Activated T-cell treated with anti-CD3 and anti-CD28 coated beads, Interleukin-2, amount 50 U/mL, for 48 hours (primary cell): ENCODE measurements at regions not wholly inside any gene's neighbourhood (a gene's known extent, or its start where the extent isn't known, plus 50 kb on each side); places are given as distances from the start of the nearest gene placed in this dataset.

Source experiments
- DNase-seq, 2 experiments: peaks; one replicate each; pipeline ENCODE4 v3.0.0-alpha.2; 2020

DNA sequence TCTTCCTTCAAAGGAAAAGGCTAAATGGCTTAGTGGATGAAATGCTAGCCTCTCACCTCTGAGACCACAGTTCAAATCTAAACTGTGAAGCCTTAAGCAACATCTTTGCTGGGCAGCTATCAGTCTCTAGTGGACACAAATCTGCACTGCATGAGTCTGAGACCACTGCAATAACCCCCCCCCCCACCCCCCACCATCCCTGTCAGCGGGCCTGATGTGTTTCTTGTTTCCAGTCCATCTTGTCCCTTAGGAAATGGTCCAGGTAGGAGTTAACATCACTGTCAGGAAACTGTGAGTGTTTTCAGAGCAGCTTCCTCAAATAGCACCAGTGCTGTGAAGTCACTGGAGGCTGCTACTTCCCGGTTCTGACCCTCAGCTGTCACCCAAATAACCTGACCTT is 140.6 kb upstream of the TMCO5A start:
- DNase-seq: no peak

DNA sequence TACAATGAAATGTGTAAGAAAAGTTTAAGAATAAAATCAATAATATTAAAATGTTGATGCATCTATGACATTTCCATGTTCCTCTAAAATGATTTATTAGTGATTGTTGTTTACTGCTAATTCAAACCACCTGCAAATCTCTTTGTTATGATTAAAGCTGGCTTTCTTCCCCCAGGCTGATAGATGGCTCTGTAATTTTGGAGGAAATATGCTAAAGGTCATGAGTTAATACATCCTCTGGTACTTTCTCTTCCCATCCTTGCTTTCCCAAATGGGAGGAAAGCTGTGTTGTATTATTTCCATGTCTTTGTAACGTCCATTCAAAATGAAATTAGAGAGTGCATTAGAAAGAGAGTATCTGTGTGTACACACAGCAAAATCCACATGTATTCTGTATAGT is 139.5 kb upstream of the TMCO5A start:
- DNase-seq: no peak

DNA sequence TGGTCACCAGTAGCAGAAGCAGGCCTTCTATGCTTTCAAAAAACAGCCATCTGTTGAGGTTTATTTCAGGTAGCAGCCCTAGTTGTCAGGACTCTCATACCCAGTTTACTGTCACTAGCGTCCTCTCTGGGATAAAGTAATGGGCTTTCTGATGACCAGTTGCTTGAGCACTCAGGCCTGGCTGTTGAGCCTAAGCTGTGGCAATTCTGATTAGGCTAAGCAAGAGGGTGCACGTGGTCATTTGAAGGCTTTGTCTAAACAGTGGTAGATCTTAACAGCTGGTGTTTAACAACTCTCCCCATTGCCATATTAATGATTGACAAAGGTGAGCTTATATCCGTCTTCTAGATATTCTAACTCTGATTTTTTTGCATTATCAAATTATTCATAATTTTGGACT is 132.9 kb upstream of the TMCO5A start:
- DNase-seq: no peak

DNA sequence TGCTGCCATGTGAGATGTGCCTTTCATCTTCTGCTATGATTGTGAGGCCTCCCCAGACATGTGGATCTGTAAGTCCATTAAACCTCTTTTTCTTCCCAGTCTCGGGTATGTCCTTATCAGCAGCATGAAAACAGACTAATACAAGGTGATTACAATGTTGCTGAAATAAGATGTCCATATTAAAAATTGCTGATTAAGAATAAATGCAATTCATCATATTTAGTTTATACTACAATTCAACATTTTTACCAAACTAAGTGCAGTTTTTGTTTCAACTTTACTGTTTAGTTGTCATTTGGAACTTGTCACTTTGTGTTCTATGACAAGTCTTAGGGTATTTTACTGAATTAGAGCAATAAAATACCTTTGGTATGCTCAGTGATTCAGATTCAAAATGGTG is 127.6 kb upstream of the TMCO5A start:
- no peak for DNase-seq

DNA sequence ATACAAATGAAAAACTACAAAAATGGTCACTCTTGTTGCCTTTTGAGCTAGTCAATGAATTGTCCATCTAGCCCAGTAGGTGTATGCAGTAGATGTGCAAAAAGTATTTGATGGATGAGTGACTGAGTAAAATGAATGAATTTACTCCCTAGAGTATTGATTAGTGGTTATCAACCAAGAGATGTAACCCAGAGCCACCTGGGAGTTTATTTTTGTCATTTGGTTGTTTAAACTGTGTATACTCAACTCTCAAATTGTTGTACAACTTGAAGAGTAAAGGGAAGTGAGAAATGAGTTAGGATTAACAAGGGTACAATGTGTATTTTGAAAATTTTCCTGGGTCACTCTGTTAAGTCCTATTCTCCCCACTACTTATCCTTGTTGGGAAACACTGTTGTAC is 124.1 kb upstream of the TMCO5A start:
- no peak for DNase-seq

DNA sequence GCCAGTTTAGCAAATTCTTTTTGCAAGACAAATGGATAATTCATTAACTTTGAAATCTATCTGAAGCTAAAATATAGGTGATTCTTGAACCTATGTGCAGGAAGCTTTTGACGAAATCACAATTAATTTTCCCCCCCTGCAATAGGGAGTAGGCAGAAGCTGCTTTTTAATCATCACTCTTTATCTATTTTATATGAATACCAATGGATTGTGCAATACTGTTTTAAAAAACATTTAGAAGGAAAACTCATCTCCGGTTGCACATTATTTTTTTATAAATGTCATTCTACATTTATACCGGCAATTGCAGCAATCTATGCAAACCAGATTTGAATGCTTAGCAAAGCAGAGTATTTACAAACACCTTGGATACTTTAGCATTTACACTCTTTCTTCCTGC is 121.1 kb upstream of the TMCO5A start:
- no peak for DNase-seq

DNA sequence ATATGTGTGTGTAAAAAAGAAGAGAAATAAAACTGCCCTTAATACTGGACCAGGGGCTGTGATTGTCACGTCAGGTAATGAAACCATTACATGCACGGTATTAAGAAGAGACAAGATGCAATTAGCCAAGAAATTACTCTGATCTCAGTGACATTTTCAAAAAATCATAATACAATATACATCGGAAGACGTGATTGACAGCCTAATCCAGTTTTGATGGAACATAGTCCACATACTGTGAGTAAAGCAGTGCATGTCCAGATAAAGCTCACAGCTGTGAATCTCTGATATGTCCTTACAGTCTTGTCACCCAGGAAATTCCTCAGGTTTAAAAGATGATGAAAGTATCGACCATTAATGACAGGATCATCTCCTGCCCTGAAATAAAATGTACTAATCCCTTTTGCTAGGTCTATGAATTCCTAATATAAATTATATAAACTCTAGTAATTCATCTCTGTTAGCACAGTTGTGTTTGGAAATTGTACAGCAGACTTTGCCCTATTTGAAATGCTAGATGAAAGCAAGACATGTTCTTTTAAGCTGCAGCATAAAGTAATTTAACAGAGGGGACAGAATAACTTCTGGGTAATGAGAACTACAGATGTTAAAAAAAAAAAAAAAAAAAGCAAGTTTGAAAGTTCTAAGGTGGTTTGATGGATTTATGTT is 119.5 kb upstream of the TMCO5A start:
- no peak for DNase-seq

DNA sequence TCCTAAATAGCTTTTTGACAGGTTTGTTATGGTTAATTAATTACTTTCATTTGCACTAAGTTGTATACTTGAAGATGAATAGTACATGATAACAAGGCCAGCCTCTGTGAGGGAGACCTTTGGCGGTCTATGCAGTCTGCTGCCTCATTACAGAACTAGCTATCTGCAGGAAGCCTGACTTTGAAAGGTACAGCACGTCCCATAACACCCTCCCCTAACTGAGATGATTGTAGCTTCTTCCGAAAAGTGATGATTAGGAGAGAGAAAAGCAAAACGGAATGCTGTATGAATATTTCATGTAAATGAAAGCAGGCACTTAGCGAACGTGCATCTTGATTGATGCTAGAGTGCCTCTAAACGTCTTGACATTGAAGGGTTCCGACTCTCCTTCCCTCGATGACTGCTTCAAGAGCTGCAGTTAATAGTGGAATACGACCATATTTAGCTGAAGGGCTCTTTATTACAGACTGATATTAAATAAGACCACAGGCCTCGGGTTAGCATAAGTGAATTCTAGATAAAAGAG is 116.2 kb upstream of the TMCO5A start:
- no peak for DNase-seq

DNA sequence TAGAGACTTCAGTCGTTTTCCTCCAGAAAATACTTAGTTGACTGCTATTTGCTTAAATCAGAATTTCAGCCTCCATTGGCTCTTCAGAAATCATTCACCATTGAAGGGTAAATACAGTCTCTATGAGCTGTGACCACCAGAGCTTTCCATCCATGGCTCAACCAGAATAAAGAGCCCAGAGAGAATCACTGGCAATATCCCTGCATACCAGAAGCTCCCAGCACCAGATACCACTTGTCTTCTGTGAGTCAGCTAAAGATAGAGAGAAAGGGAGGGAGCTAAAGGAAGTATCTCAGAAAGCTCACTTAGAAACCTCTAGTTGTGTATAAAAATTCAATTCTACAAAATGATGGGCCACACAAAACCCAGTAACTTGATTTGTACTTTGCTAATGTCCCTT is 115.2 kb upstream of the TMCO5A start:
- no peak for DNase-seq

DNA sequence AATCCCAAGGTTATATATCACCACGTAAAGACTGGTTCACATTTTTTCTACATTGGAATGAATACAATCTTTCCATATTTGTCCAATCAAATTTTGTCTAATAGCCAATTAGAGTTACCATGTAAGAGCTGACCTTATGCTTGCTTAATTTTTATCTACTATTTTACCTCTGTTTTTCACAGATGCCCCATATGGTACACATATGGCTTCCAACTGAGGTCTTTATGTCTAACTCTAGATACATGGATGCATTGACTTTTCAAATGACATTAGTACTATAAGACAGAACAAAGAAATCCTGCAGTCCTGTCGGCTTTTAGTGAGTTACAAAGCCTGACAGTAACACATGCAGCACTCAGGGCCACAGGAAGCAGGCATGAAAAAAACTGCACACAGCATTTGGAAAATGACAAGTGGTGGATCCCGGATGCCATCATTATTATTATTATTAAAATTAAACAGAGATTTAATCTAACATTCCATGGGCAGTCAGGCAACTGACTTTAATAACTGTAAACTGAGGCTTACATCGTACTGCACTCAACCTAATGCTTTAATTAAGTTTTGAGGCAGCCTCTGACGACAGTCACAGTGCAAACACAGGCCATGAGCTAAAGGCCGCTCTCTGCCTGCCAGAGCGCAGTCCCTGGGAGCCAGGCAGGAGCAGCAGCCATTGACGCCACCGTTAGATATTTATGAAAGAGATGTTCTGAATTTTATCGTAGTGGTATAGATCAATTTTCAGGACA is 113.9 kb upstream of the TMCO5A start:
- DNase-seq: no peak

DNA sequence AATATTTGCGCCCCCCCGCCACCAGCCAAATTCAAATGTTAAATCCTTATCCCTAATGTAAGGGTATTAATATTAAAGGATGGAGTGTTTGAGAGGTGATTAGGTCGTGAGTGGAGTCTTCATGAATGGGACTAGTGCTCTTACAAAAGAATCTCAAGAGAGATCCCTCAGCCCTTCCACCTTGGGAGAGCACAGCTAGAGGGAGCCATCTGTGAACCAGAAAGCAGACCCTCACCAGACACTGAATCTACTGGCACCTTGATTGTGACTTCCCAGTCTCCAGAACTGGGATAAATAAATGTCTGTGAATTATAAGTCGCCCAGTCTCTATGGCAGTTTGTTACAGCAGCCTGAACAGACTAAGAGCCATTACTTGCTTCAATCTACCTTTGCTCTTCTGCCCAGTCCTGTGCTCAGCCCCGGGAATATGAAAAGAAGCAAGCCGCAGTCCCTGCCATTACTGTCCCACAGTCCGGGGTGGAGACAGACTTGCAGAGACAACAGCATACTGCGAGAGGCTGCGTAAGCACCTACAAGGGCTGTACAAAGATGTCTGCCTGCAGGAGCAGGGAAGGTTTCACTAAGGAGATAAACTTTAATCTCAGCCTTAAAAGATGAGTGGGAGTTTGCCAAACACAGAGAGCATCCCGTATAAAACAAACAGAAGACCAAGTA is 110.7 kb upstream of the TMCO5A start:
- no peak for DNase-seq

DNA sequence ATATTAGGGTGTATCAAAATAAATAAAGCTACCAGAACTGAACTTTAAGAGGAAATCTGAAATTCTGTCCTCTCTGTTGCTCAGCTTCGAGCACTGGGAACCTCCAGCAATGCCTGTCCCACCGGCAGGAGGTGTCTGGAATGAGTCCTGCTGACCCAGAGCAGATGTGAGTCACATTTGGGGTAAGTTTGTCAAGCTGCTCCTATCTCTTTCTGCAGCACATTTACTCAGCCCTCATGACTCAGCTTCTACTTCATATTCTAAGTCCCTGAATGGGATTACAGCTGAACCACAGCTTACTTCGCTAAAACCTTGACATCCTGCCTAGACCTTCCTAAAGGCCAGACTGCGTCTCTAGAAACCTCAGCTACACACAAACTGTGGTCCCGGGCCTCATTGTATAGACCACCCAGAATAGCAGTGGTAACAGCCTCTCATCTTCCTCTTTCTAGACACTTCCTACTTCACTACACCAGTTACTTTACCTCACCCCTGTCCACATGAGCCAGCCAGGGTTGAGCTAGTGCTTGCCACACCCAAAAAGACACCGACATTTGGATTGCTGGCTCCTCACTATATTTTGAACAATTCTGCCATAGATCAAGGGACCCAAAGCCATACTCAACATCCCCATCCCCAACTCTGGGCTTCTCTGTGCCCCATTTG is 109.6 kb upstream of the TMCO5A start:
- no peak for DNase-seq

DNA sequence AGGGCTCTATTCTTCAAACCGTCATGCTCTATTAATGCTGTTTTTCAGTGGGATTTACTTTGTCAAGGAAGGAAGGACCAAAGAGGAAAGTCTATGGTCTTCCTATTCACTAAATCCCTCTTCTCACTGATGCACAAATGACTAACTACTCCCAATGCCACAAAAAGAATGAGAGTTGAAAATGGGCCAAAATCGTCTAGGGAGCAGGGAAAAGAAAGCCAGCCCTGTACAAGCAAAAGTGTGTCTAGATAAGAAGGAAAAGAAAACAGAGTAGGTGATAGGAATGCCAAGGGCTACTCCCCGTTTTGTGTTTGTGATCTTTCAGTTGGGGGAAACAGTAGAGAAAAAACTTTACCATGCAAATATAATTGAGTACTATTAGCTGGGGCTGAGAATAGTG is 97.2 kb upstream of the TMCO5A start:
- DNase-seq: no peak

DNA sequence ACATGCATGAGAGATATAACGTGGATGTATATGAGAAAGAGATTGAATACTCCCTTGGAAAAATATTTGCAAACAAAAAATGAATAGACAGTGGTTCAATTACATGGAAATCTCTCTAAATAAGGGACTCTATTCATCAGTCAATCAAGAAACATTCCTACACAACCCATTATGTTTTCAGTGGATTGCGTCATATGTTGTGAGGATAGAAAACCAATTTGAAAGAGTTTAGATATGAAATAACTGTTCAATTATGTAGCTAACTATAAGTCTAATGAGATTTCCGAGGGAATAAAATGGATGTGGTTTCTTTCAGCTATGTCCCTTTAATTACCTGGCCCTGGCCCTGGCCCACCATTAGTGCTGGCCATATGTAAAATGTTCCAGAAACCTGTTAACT is 86.7 kb upstream of the TMCO5A start:
- DNase-seq: no peak

DNA sequence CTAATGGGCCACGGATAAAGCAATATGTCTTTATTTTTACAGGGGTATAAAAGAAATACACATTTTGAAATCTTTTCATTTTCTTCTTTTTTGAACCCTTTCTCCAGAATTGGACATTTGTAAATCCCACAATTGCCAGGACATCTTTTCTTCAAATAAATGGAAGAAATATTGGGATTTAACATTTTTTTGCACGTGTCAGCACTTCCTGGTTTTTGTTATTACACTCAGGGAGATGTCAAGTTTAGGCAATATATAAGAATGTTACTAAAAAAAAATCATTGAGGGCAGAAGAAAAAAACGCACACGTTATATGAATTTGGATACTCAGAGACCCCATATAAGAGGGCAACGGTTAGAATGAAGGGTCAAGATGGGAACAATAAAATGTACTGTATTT is 78.3 kb upstream of the TMCO5A start:
- DNase-seq: no peak

DNA sequence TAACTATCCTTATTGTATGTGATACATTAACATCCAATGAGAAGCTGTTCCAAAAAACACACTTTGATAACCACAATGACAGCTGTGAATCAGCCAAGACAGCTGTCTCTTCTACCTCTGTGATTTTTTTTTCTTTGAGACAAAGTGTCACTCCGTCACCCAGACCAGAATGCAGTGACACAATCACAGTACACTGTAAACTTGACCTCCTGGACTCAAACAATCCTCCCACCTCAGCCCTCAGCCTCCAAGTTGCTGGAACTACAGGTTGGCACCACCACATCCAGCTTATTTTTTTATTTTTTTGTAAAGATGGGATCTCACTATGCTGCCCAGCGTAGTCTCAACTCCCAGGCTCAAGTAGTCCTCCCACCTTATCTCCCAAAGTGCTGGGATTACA is 73.5 kb upstream of the TMCO5A start:
- no peak for DNase-seq

DNA sequence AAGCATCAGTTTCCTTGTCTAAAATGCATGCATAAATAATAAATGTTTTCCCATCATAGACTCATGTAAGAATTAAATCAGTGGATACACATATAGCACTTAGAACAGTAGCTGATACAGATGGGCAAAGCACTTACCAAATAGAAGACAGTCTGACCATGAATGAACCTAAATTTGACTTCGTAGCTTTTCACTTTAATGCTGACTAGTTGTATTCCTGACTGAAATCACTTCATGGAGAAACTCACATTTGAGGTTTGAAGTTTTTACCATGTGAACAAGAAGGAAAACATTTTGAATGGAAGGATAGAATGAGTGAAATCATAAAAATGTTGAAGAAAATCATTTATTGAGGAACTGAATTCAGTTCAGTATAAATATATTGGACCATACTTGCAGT is 68.8 kb upstream of the TMCO5A start:
- no peak for DNase-seq

DNA sequence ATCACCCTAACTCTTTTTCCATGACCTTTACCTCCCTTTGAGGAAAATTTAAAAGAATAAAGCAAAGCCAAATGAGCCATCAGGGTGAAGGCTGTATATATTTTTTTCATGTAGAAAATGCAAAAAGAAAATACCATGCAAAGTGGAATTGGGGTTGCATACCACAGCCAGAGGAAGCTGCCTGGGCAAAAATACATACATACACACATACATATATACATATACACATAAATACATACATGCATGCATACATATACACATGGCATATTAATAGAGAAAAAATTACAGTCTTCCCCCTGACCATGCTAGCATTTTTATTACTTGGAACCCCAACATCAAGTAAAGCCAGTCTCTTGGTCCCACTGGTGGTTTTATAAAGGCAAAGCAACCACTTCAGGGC is 63.7 kb upstream of the TMCO5A start:
- DNase-seq: no peak

DNA sequence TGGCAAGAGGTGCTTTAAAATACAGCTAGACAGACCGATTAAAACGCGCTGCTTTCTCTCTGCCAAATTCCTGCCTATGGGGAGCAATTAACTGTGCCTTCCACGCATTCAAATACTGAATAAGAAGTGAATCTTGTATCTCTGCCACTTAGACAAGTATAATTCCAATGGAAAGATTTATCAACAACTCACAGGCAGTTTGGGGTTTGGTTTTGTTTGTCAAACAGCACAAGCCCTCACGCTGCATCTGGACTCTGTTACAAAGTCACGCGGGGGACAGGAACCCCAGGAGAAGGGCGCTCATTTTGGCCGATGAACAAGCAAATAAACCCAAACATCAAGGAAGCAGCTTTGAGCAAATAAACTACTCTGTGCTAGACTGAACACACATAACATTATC is 61.8 kb upstream of the TMCO5A start:
- DNase-seq: no peak

DNA sequence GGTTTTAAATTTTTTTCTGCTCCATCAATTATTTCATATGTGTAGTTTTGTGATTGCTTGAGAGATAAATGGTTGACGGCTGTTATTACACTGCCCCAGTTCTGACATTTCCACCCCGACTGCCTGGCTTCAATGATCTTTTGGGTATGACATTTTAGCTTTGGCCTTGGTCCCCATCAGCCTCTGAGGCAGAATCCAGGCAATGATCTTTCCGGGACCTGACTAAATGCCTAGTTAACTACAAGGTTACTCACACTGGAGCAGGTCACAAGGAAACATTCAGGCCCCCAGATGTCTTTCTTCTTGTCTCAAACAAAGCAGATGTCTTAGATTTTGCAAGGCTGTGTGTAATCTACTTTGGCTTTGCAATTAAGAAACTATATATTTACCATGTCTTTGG is 61.1 kb upstream of the TMCO5A start:
- DNase-seq: no peak

DNA sequence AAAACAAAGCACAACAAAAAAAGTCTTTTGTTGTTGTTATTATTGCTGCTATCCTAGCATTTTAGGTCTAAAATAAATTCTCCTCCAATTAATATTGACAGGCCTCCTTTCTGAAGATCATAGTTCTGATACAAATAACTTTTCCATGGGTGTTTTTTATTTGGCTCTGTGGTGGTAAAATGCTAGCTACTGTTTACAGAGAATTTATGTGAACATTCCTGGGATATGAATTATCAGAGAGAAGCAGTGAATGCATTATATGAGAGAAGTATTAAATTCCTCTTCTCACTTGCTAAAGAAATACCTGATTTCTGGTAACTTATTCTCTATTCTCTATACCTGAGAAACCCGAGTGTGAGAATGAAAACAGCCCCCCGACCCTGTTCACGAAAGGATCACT is 57.5 kb upstream of the TMCO5A start:
- DNase-seq: no peak

DNA sequence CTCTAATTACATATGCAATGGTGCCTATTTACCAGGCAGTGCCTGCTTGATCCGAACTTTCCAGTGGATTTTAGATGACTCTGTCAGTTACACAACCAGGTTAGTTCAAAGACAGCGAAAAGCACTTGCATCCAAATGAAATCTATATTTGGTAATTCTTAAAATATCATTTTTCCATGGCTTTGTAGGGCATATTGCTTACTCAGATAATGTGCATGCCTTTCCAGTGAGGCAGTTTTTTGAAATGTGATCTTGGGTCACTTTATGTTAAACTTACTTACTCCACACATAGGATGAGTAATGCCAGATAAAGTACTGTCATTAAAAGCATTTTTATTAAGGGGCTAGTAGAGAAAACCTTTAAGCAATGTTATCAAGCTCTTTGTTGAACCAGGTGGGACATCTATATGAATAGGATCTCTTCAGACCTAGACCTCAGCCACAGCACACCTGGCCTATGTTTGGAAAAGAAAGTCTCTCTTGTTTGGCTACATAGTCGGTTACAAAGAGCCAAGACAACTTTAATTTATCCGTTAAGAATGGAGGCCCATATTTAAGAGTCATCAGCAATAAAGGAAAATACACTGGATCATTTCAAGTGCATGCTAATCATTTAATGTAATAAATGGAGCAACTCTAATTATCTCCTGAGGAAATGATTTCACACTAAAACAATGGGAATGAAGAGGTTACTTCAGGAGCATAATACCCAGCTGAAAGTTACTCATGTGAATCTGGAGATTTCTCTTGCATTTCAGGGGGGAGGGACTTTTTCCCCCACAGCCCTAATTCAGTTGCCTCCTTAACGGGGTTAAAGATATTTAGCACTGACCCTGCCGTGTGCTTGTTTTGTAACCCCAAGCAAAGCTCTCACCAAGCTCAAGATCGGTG is 56.3 kb upstream of the TMCO5A start:
- no peak for DNase-seq
